K562 (cell line): ENCODE measurements at regions not wholly inside any gene's neighbourhood (a gene's known extent, or its start where the extent isn't known, plus 50 kb on each side); places are given as distances from the start of the nearest gene placed in this dataset.

Experiments
- ATF2 ChIP-seq: sonication (generic); formaldehyde crosslinking; IDR thresholded peaks from 2 replicates; pipeline ENCODE4 v1.8.1; 2022; ENCODE audit warnings: missing genetic modification reagents
- CEBPZ ChIP-seq: fragments of 150-350 bp; IDR thresholded peaks from 2 replicates; pipeline ENCODE4 v1.6.1; 2014; ENCODE audit warnings: low read depth, mild to moderate bottlenecking, low read length, borderline replicate concordance
- CUX1 ChIP-seq: fragments of 200-800 bp; sonication (Bioruptor generic); IDR thresholded peaks from 2 replicates; pipeline ENCODE4 v1.6.1; 2016; ENCODE audit warnings: missing genetic modification characterization, missing compliant biosample characterization
- ETV5 ChIP-seq: sonication (generic); formaldehyde crosslinking; IDR thresholded peaks from 2 replicates; pipeline ENCODE4 v1.4.0; 2020; ENCODE audit warnings: low read depth, mild to moderate bottlenecking, missing genetic modification reagents
- KAT2B ChIP-seq: IDR thresholded peaks from one replicate; pipeline ENCODE4 v1.6.1; 2012; ENCODE audit warnings: low read depth, mild to moderate bottlenecking, control low read depth, inconsistent platforms, low read length, moderate library complexity
- MTA2 ChIP-seq: fragments of 450-650 bp; IDR thresholded peaks from 2 replicates; pipeline ENCODE4 v1.6.1; 2016; ENCODE audit warnings: low read depth
- TCFL5 ChIP-seq: fragments of 250-450 bp; sonication (Bioruptor Pico); conservative IDR thresholded peaks from 2 replicates; pipeline ENCODE4 v1.6.1; 2021; ENCODE audit warnings: mild to moderate bottlenecking, moderate library complexity, matching md5 sums
- TSC22D4 ChIP-seq: fragments of 450-650 bp; IDR thresholded peaks from 2 replicates; pipeline ENCODE4 v1.6.1; 2016; ENCODE audit warnings: missing genetic modification characterization, missing biosample characterization, control low read depth
- ZEB2 ChIP-seq: fragments of 450-650 bp; IDR thresholded peaks from 2 replicates; pipeline ENCODE4 v1.6.1; 2016
- ZNF324 ChIP-seq: fragments of 250-450 bp; sonication (Bioruptor Pico); IDR thresholded peaks from 2 replicates; pipeline ENCODE4 v1.4.0; 2020; ENCODE audit warnings: mild to moderate bottlenecking
- TF ChIP-seq, protein P1 (sequence below), 2 experiments: fragments of 450-650 bp in 1 of 2; sonication (generic) in 1 of 2; formaldehyde crosslinking in 1 of 2; IDR thresholded peaks in 1 of 2; conservative IDR thresholded peaks in 1 of 2; 2 replicates each; pipeline versions ENCODE4 v1.6.1 to v1.8.1; 2016 to 2023; ENCODE audit warnings: mild to moderate bottlenecking in 2 of 2, moderate library complexity in 2 of 2, inconsistent platforms in 1 of 2, missing genetic modification reagents in 1 of 2
- TF ChIP-seq, protein P2 (sequence below): fragments of 450-650 bp; IDR thresholded peaks from 2 replicates; pipeline ENCODE4 v1.6.1; 2018; ENCODE audit not compliant: partially characterized antibody

DNA sequence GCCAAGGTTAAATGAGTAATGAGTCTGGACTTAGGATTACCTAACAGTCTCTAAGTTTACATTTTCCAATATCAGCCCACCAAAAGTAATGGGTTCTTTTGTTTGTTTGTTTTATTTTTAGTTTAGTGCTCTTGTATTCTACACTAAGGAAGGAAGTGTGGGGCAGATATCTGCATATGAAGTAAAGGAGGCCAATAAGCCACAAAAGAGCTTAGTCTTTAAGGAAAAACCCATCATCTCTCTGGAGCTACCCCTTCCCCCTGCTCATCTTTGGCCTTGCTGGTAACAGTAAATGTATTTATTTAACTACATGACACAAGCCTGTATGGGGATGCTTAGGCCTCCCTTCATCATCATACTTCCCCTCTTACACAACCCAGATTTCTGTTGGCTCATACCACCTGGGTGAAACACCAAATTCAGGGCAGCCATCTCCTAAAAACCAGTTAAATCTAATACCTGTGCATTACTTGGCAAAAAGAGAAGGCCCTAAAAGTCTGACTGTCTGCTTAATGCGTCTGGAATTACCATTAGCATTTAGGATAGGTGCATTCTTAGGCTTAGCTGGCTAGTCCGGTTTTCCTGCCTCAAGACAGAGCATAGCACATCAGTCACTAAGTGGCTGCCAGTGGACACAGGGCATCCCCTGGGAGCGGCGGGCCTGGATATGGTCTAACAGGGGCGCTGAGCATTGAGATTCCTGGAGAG lies 96.8 kb upstream of the ADGRL2 start (continued):
- TF ChIP-seq CUX1 (CRISPR knock-in tag) (no peak), TCFL5 (CRISPR knock-in tag) (no peak), CEBPZ (no peak), KAT2B (no peak), ATF2 (CRISPR knock-in tag) (no peak), ZEB2 (no peak), ZNF324 (no peak), MTA2 (no peak), ETV5 (CRISPR knock-in tag) (no peak), TSC22D4 (tag) (no peak)
- TF ChIP-seq, protein P1, sequence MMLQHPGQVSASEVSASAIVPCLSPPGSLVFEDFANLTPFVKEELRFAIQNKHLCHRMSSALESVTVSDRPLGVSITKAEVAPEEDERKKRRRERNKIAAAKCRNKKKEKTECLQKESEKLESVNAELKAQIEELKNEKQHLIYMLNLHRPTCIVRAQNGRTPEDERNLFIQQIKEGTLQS (IDR thresholded peaks at IDR 0.05) = no peak
- TF ChIP-seq, protein P1 (CRISPR knock-in tag; conservative IDR thresholded peaks at IDR 0.05) = no peak
- TF ChIP-seq, protein P2, sequence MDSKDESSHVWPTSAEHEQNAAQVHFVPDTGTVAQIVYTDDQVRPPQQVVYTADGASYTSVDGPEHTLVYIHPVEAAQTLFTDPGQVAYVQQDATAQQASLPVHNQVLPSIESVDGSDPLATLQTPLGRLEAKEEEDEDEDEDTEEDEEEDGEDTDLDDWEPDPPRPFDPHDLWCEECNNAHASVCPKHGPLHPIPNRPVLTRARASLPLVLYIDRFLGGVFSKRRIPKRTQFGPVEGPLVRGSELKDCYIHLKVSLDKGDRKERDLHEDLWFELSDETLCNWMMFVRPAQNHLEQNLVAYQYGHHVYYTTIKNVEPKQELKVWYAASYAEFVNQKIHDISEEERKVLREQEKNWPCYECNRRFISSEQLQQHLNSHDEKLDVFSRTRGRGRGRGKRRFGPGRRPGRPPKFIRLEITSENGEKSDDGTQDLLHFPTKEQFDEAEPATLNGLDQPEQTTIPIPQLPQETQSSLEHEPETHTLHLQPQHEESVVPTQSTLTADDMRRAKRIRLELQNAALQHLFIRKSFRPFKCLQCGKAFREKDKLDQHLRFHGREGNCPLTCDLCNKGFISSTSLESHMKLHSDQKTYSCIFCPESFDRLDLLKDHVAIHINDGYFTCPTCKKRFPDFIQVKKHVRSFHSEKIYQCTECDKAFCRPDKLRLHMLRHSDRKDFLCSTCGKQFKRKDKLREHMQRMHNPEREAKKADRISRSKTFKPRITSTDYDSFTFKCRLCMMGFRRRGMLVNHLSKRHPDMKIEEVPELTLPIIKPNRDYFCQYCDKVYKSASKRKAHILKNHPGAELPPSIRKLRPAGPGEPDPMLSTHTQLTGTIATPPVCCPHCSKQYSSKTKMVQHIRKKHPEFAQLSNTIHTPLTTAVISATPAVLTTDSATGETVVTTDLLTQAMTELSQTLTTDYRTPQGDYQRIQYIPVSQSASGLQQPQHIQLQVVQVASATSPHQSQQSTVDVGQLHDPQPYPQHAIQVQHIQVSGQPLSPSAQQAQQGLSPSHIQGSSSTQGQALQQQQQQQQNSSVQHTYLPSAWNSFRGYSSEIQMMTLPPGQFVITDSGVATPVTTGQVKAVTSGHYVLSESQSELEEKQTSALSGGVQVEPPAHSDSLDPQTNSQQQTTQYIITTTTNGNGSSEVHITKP = no peak
